PC-9 (cell line): ENCODE measurements at regions not wholly inside any gene's neighbourhood (a gene's known extent, or its start where the extent isn't known, plus 50 kb on each side); places are given as distances from the start of the nearest gene placed in this dataset.
"Not testable (repeated sequence)": the region's sequence is repeated elsewhere in the genome, so short reads cannot be mapped to it uniquely, and the experiment has no call there.

Source experiments
- BruUV-seq: library from RNA; stranded (reverse); fragments of 400-500 nt; replicated peaks from 2 replicates; lab custom pipeline; 2021; lab: Mats Ljungman, UMichigan
- CTCF ChIA-PET: fragments of 300-600 bp; sonication (Branson Sonifier 250); formaldehyde crosslinking; loops from one replicate; lab custom pipeline; 2022; ENCODE audit warnings: antibody characterized with exemption; lab: Charles Lee
- POLR2A ChIA-PET: fragments of 300-600 bp; sonication (Branson Sonifier 250); formaldehyde crosslinking; loops from one replicate; lab custom pipeline; 2022; ENCODE audit warnings: antibody characterized with exemption; ENCODE audit not compliant: unreplicated experiment; lab: Charles Lee
- DNase-seq, 2 experiments: peaks; one replicate each; pipeline versions ENCODE4 v3.0.0 to v3.0.0-alpha.2; 2015 to 2022; ENCODE audit warnings: mixed read lengths in 1 of 2
- H2AFZ ChIP-seq: fragments of 200-600 bp; sonication (generic); 2 replicates; pipeline ENCODE4 v1.8.1; 2017; ENCODE audit warnings: antibody characterized with exemption
- H3F3A ChIP-seq: fragments of 200-600 bp; sonication (generic); 2 replicates; pipeline ENCODE4 v1.8.1; 2017; ENCODE audit warnings: antibody characterized with exemption, mild to moderate bottlenecking, low read depth; ENCODE audit not compliant: insufficient read depth
- H3K27ac ChIP-seq: fragments of 200-600 bp; sonication (generic); 2 replicates; pipeline ENCODE4 v1.6.1; 2016; ENCODE audit warnings: mixed run types
- H3K27me3 ChIP-seq: fragments of 200-600 bp; sonication (generic); 2 replicates; pipeline ENCODE4 v1.6.1; 2016; ENCODE audit warnings: low read depth, mixed run types; ENCODE audit not compliant: insufficient read depth
- H3K36me3 ChIP-seq: fragments of 200-600 bp; sonication (generic); 2 replicates; pipeline ENCODE4 v1.6.1; 2016; ENCODE audit warnings: low read depth, mixed run types
- H3K4me1 ChIP-seq: fragments of 200-600 bp; sonication (generic); replicated peaks from 2 replicates; pipeline ENCODE4 v1.6.1; 2016; ENCODE audit warnings: mixed run types; ENCODE audit not compliant: insufficient read depth
- H3K4me2 ChIP-seq: fragments of 200-600 bp; sonication (generic); 2 replicates; pipeline ENCODE4 v1.6.1; 2017; ENCODE audit warnings: mixed run types
- H3K4me3 ChIP-seq: fragments of 200-600 bp; sonication (generic); 2 replicates; pipeline ENCODE4 v1.6.1; 2016; ENCODE audit warnings: mixed run types
- H3K79me2 ChIP-seq: fragments of 200-600 bp; sonication (generic); 2 replicates; pipeline ENCODE4 v1.6.1; 2017; ENCODE audit warnings: low read depth, mixed run types
- H3K9me2 ChIP-seq: fragments of 200-600 bp; sonication (generic); 2 replicates; pipeline ENCODE4 v1.8.1; 2017; ENCODE audit warnings: mild to moderate bottlenecking; ENCODE audit not compliant: insufficient read depth
- H3K9me3 ChIP-seq: fragments of 200-600 bp; sonication (generic); 2 replicates; pipeline ENCODE4 v1.8.1; 2016; ENCODE audit warnings: low read depth; ENCODE audit not compliant: insufficient read depth
- H4K20me1 ChIP-seq: fragments of 200-600 bp; sonication (generic); 2 replicates; pipeline ENCODE4 v1.8.1; 2017; ENCODE audit not compliant: insufficient read depth
- EZH2 ChIP-seq: fragments of 200-600 bp; sonication (generic); IDR thresholded peaks from 2 replicates; pipeline ENCODE4 v1.8.0; 2017; ENCODE audit warnings: antibody characterized with exemption, low read depth
- intact Hi-C: fragments of 100-400 bp; cut with micrococcal nuclease; formaldehyde crosslinking; loops from one replicate; pipeline ENCODE4 v1.10.0; 2022; ENCODE audit not compliant: unreplicated experiment
- TF ChIP-seq, protein P1 (sequence below): fragments of 200-600 bp; sonication (generic); conservative IDR thresholded peaks from 2 replicates; pipeline ENCODE4 v1.6.1; 2017; ENCODE audit warnings: mixed run types, antibody characterized with exemption, mild to moderate bottlenecking, moderate library complexity

DNA sequence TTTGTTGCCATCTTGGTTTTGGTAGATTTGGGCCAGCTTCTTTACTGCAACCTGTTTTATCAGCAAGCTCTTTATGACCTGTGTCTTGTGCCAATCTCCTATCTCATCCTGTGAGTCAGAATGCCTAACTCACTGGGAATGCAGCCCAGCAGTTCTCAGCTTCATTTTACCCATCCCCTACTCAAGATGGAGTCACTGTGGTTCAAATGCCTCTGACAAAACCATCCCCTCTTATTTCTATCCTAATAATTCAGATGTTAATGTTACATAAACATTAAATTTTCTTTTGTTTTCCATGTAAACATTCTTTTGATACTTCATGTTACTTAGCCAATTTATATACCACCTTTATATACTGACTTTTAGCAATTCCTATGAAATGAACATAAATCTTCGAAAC is 746.3 kb downstream of the CDH18 start:
- CTCF ChIA-PET, result no interaction called here
- no TSS peak for BruUV-seq
- Histone ChIP-seq H3K9me3 (0 out of 2 replicates have a peak, but pooled peaks cover 7% of the 10 kb centered on the region), H3F3A (no peaks in the 10 kb centered on the region), H3K4me2 (no peak overlapping the region), H3K4me1 (no peaks in the 10 kb centered on the region), H4K20me1 (no peaks in the 10 kb centered on the region), H3K27me3 (no peaks in the 10 kb centered on the region), H3K36me3 (no peaks in the 10 kb centered on the region), H3K9me2 (no peaks in the 10 kb centered on the region), H2AFZ (no peak overlapping the region), H3K4me3 (no peak overlapping the region), H3K27ac (no peak overlapping the region), H3K79me2 (no peaks in the 10 kb centered on the region)
- POLR2A ChIA-PET, result no interaction called here
- DNase-seq, result no peak
- intact Hi-C loops, result loop anchor here (2.0 kb wide), 1 partner anchor 73 kb away; no protein-coding TSS in a partner anchor
- TF ChIP-seq EZH2, result no peak
- TF ChIP-seq, protein P1, sequence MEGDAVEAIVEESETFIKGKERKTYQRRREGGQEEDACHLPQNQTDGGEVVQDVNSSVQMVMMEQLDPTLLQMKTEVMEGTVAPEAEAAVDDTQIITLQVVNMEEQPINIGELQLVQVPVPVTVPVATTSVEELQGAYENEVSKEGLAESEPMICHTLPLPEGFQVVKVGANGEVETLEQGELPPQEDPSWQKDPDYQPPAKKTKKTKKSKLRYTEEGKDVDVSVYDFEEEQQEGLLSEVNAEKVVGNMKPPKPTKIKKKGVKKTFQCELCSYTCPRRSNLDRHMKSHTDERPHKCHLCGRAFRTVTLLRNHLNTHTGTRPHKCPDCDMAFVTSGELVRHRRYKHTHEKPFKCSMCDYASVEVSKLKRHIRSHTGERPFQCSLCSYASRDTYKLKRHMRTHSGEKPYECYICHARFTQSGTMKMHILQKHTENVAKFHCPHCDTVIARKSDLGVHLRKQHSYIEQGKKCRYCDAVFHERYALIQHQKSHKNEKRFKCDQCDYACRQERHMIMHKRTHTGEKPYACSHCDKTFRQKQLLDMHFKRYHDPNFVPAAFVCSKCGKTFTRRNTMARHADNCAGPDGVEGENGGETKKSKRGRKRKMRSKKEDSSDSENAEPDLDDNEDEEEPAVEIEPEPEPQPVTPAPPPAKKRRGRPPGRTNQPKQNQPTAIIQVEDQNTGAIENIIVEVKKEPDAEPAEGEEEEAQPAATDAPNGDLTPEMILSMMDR, result no peak

DNA sequence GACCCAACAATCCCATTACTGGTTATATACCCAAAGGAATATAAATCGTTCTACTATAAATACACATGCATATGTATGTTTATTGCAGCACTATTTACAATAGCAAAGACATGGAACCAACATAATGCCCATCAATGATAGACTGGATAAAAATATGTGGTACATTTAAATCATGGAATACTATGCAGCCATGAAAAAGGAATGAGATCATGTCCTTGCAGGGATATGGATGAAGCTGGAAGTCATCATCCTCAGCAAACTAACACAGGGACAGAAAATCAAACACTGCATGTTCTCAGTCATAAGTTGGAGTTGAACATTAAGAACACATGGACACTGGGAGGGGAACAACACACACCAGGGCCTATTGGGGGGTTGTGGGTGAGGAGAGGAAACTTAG is 741.8 kb downstream of the CDH18 start:
- H3K27ac ChIP-seq, intact Hi-C loops, H4K20me1 ChIP-seq, H3K27me3 ChIP-seq, H3K4me3 ChIP-seq, BruUV-seq, H3K9me2 ChIP-seq, H3K79me2 ChIP-seq, H3K4me2 ChIP-seq, H3F3A ChIP-seq, H2AFZ ChIP-seq, CTCF ChIA-PET, H3K4me1 ChIP-seq, H3K36me3 ChIP-seq, H3K9me3 ChIP-seq, DNase-seq, POLR2A ChIA-PET: not testable (repeated sequence)

DNA sequence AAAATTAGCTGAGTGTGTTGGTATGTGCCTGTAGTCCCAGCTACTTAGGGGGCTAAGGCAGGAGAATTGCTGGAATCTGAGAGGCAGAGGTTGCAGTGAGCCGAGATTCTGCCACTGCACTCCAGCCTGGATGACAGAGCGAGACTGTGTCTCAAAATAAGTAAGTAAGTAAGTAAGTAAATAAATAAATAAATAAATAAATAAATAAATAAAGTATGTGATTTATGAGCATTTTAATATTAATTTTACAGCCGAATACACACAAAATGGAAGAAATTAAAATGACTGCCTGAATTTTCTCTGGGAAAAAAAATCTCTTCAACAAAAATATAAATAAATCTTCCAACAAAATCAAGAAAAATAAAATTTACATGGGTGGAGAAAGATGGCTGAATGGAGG is 740.7 kb downstream of the CDH18 start:
- CTCF ChIA-PET, result no interaction called here
- intact Hi-C loops, result no loop called here
- no peaks in the 10 kb centered on the region for H3K36me3 ChIP-seq
- no peaks in the 10 kb centered on the region for H3K9me2 ChIP-seq
- H3K9me3 ChIP-seq, result 0 out of 2 replicates have a peak, but pooled peaks cover 7% of the 10 kb centered on the region
- H3K79me2 ChIP-seq, result no peaks in the 10 kb centered on the region
- no peaks in the 10 kb centered on the region for H3K4me1 ChIP-seq
- H3K4me2 ChIP-seq, result no peak overlapping the region
- DNase-seq, result no peak
- TF ChIP-seq EZH2, result no peak
- TF ChIP-seq, protein P1, result no peak
- POLR2A ChIA-PET, result no interaction called here
- H3K4me3 ChIP-seq, result no peak overlapping the region
- H3F3A ChIP-seq, result no peaks in the 10 kb centered on the region
- H4K20me1 ChIP-seq, result no peaks in the 10 kb centered on the region
- H2AFZ ChIP-seq, result no peak overlapping the region
- no peaks in the 10 kb centered on the region for H3K27me3 ChIP-seq
- H3K27ac ChIP-seq, result no peak overlapping the region
- BruUV-seq, result no TSS peak

DNA sequence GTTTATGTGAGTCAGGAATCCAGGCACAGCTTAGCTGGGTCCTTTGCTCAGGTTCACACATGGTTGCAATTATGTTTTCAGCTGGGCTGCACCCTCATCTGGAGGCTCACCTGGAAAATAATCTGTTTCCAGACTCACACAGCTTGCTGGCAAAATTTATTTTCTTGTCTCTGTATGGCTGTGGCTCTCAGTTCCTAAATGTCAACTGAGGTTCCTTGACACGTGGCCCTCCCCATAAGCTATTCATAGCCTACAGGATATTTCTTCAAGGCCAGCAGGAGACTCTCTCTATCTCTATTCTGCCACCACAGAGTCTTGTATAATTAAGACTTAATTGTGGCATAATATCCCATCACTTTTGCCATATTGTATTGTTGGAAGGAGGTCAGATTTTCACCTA is 732.0 kb downstream of the CDH18 start:
- BruUV-seq, result no TSS peak
- Histone ChIP-seq H3K4me3 (no peak overlapping the region), H3K79me2 (no peaks in the 10 kb centered on the region), H3K4me2 (no peak overlapping the region), H3F3A (no peaks in the 10 kb centered on the region), H3K9me2 (no peaks in the 10 kb centered on the region), H2AFZ (no peak overlapping the region), H3K9me3 (no peaks in the 10 kb centered on the region), H3K27ac (no peak overlapping the region), H3K36me3 (no peaks in the 10 kb centered on the region), H3K4me1 (no peaks in the 10 kb centered on the region), H3K27me3 (no peaks in the 10 kb centered on the region), H4K20me1 (no peaks in the 10 kb centered on the region)
- DNase-seq, result no peak
- intact Hi-C loops, result no loop called here
- ChIA-PET POLR2A (no interaction called here), CTCF (no interaction called here)
- TF ChIP-seq, protein P1, result no peak
- TF ChIP-seq EZH2, result no peak
